Endothelial cell (in vitro differentiated cells): ENCODE measurements at regions not wholly inside any gene's neighbourhood (a gene's known extent, or its start where the extent isn't known, plus 50 kb on each side); places are given as distances from the start of the nearest gene placed in this dataset.

ENCODE experiments used
- DNase-seq: peaks from one replicate; pipeline ENCODE4 v3.0.0; 2021; ENCODE audit warnings: low spot score
- H3K27ac Mint-ChIP-seq: one replicate; pipeline ENCODE4 v1.8.0; 2021; ENCODE audit warnings: mixed read lengths, inconsistent platforms; ENCODE audit not compliant: unreplicated experiment
- H3K27me3 Mint-ChIP-seq: one replicate; pipeline ENCODE4 v1.8.0; 2021; ENCODE audit warnings: mild to moderate bottlenecking, moderate library complexity, mixed read lengths, inconsistent platforms; ENCODE audit not compliant: unreplicated experiment
- H3K36me3 Mint-ChIP-seq: one replicate; pipeline ENCODE4 v1.8.0; 2021; ENCODE audit warnings: mild to moderate bottlenecking, low read depth, mixed read lengths, inconsistent platforms; ENCODE audit not compliant: unreplicated experiment
- H3K4me1 Mint-ChIP-seq: one replicate; pipeline ENCODE4 v1.8.0; 2021; ENCODE audit warnings: mild to moderate bottlenecking, mixed read lengths, inconsistent platforms; ENCODE audit not compliant: unreplicated experiment
- H3K4me3 Mint-ChIP-seq: one replicate; pipeline ENCODE4 v1.8.0; 2021; ENCODE audit warnings: mild to moderate bottlenecking, mixed read lengths, inconsistent platforms; ENCODE audit not compliant: unreplicated experiment
- H3K9me3 Mint-ChIP-seq: one replicate; pipeline ENCODE4 v1.8.0; 2021; ENCODE audit warnings: mixed read lengths, inconsistent platforms; ENCODE audit not compliant: unreplicated experiment
- CTCF ChIP-seq: fragments of 200-600 bp; sonication (generic); IDR thresholded peaks from one replicate; pipeline ENCODE4 v1.5.0; 2021; ENCODE audit warnings: antibody characterized with exemption; ENCODE audit not compliant: unreplicated experiment

DNA sequence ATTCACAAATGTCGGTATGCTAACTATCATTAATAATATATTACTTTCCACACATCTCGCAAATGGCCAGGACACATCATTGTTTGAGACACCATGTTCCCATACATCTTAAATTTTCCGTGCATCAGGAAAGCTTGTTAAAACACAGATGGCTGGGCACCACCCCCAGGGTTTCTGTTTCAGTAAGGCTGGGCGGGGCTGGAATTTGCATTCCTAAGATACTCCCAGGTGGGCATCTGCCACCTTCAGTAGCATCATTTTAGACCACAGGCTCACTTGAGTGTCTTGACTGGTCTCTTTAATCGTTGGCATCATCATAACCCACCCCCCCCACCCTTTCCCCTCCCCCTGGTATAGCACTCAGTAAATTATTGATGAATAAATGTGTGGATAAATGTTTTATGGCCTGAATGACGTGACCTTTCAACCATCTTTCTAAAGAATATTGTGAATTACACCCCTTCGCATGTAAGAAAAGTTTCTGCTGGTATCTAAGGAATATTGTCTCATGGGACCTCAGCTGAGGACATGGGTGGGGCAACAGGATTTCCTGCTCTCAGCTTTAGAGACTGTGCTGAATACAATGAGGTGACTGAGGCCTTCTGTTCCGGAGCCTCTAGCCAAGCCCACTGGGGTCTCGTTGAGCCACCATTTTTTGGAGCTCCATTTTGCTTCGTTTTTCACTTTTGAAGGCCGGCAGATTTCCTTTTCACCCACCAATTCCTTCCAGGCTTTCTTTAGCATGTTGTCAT lies 124.1 kb upstream of the NEDD9 start:
- Mint-ChIP-seq H3K9me3 (no peaks in the 10 kb centered on the region), H3K27ac (peak overlapping the region; percentile 90), H3K27me3 (peaks cover 5% of the 10 kb centered on the region), H3K4me3 (no peak overlapping the region), H3K4me1 (peaks cover 51% of the 10 kb centered on the region), H3K36me3 (peaks cover 12% of the 10 kb centered on the region)
- no peak for DNase-seq
- TF ChIP-seq CTCF = no peak

DNA sequence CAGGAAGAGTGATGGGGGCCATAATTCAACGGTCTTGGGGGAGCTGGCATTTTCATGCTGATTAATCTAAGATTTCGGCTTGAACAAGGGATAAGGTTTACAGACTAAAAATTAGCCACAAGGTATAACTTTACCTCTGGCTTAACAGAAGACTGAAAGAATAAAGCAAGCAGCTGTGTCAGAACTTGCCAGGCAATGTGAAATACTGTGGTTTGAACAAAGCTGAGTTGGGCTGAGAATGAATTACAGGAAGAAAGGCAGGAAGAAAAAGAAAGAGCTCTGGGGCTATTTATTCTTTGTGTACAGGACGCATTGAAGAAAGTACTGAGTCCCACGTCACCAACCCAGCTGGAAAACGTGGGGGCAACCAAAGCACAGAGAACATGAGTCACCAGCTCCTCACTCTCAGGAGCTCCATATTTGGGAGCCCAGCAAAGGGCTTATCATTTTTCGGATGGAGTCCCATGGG lies 121.5 kb upstream of the NEDD9 start:
- H3K27ac Mint-ChIP-seq = peak overlapping the region; percentile 99
- DNase-seq = peak; percentile 11
- H3K27me3 Mint-ChIP-seq = peaks cover 8% of the 10 kb centered on the region

GRCh38 chr6:11350294-11350693 lies 117.8 kb upstream of the NEDD9 start:
- Mint-ChIP-seq H3K27ac (no peak overlapping the region), H3K27me3 (peaks cover 6% of the 10 kb centered on the region), H3K9me3 (no peaks in the 10 kb centered on the region), H3K4me3 (no peak overlapping the region), H3K36me3 (peaks cover 3% of the 10 kb centered on the region), H3K4me1 (peaks cover 29% of the 10 kb centered on the region)
- no peak for TF ChIP-seq CTCF
- DNase-seq = no peak

More for the DNA sequence above, 121.5 kb upstream of the NEDD9 start:
- H3K4me1 Mint-ChIP-seq = peaks cover 48% of the 10 kb centered on the region
- no peaks in the 10 kb centered on the region for H3K9me3 Mint-ChIP-seq
- peak overlapping the region; percentile 16 for H3K4me3 Mint-ChIP-seq
- TF ChIP-seq CTCF = no peak
- peaks cover 8% of the 10 kb centered on the region for H3K36me3 Mint-ChIP-seq

DNA sequence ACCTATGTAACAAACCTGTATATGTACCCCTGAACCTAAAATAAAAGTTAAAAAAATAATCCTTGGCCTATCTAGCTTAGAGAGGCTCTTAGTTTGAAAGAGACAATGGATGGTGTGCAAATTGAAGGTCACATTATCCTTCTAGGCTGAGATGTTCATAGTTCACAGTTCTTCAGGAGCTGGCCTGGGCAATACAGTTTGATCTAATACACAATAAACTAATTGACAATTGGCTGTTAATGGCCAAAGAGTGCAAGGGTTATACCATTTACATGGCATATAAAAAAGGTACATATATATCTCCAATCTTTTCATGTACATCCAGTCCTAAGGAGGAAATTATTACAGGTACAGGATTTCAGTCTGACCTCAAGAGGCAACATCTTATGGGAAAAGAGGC lies 117.4 kb upstream of the NEDD9 start:
- no peaks in the 10 kb centered on the region for H3K36me3 Mint-ChIP-seq
- peaks cover 25% of the 10 kb centered on the region for H3K4me1 Mint-ChIP-seq
- no peak overlapping the region for H3K4me3 Mint-ChIP-seq
- no peak for TF ChIP-seq CTCF
- no peak overlapping the region for H3K27ac Mint-ChIP-seq
- no peaks in the 10 kb centered on the region for H3K9me3 Mint-ChIP-seq
- peaks cover 6% of the 10 kb centered on the region for H3K27me3 Mint-ChIP-seq
- DNase-seq = no peak

GRCh38 chr6:11346516-11346915 lies 114.0 kb upstream of the NEDD9 start:
- Mint-ChIP-seq H3K27ac (no peak overlapping the region), H3K9me3 (no peaks in the 10 kb centered on the region), H3K27me3 (peaks cover 3% of the 10 kb centered on the region)

More at GRCh38 chr6:11346516-11346915, 114.0 kb upstream of the NEDD9 start:
- DNase-seq = no peak
- H3K4me3 Mint-ChIP-seq = no peak overlapping the region
- no peaks in the 10 kb centered on the region for H3K36me3 Mint-ChIP-seq
- TF ChIP-seq CTCF = no peak
- H3K4me1 Mint-ChIP-seq = peaks cover 3% of the 10 kb centered on the region
